ENCODE measurements at regions not wholly inside any gene's neighbourhood (a gene's known extent, or its start where the extent isn't known, plus 50 kb on each side); places are given as distances from the start of the nearest gene placed in this dataset.

GRCh38 chr2:128409326-128410034, 90.8 kb upstream of the HS6ST1 start (continued):
- TF ChIP-seq ADNP (tag; IDR thresholded peaks at IDR 0.05): no peak
- TF ChIP-seq ZNF408 (CRISPR knock-in tag; IDR thresholded peaks at IDR 0.05; ENCODE audit: low read depth): no peak
- TF ChIP-seq ZBTB34 (CRISPR knock-in tag; IDR thresholded peaks at IDR 0.05): no peak
- TF ChIP-seq HDAC2 (IDR thresholded peaks at IDR 0.05): no peak
- no peak for TF ChIP-seq ZNF174 (CRISPR knock-in tag; IDR thresholded peaks at IDR 0.05)

GRCh38 chr2:128410035-128410757, 91.5 kb upstream of the HS6ST1 start:
- no TSS peak for BruUV-seq (replicated peaks)
- POLR2A ChIA-PET: no interaction called here
- TF ChIP-seq RAD51 (IDR thresholded peaks at IDR 0.05; ENCODE audit: borderline replicate concordance, low read depth) (no peak), KDM5B (IDR thresholded peaks at IDR 0.05; ENCODE audit: insufficient replicate concordance, low read depth, low read length) (no peak), RBBP5 (IDR thresholded peaks at IDR 0.05; ENCODE audit: borderline replicate concordance, insufficient read depth, low read length, poor library complexity, severe bottlenecking) (no peak), GMEB1 (CRISPR knock-in tag; IDR thresholded peaks at IDR 0.05) (no peak), KLF13 (tag; IDR thresholded peaks at IDR 0.05; ENCODE audit: borderline replicate concordance, low read depth) (no peak), ZNF263 (CRISPR knock-in tag; IDR thresholded peaks at IDR 0.05; ENCODE audit: borderline replicate concordance) (no peak), RBM17 (IDR thresholded peaks at IDR 0.05; ENCODE audit: borderline replicate concordance, low read depth, low read length) (no peak), XRCC5 (IDR thresholded peaks at IDR 0.05; ENCODE audit: low read depth, low read length) (no peak), TAF9B (IDR thresholded peaks at IDR 0.05; ENCODE audit: partially characterized antibody) (no peak)

More at GRCh38 chr2:128410035-128410757, 91.5 kb upstream of the HS6ST1 start:
- Histone ChIP-seq H3K9ac (ENCODE audit: insufficient read depth in 1 of 2, low read depth in 2 of 2, low read length in 2 of 2) (no peak overlapping the region), H3K9me3 (replicated peaks; ENCODE audit: control insufficient read depth, insufficient read depth, low read depth, low read length) (no peaks in the 10 kb centered on the region), H4K20me1 (replicated peaks; ENCODE audit: control insufficient read depth, insufficient read depth, low read length) (no peaks in the 10 kb centered on the region; the same call in 1 of the 2 replicates), H3K79me2 (ENCODE audit: control insufficient read depth, insufficient read depth, low read length) (no peaks in the 10 kb centered on the region), H3K4me1 (replicated peaks in 1 of 2; ENCODE audit: control insufficient read depth in 2 of 2, insufficient read depth in 2 of 2, low read length in 2 of 2) (no peaks in the 10 kb centered on the region; a peak in 2 of 5 replicates), H3K27ac (ENCODE audit: extremely low read depth, low read depth, low read length) (no peak overlapping the region), H2AFZ (ENCODE audit: low read depth, low read length) (no peak overlapping the region), H3K4me3 (no peak overlapping the region), H3K9me1 (ENCODE audit: control insufficient read depth, insufficient read depth, low read length) (peaks cover 3% of the 10 kb centered on the region), H3K4me2 (ENCODE audit: insufficient read depth, low read length) (no peak overlapping the region), H3K36me3 (ENCODE audit: control insufficient read depth, insufficient read depth, low read length) (no peaks in the 10 kb centered on the region), H3K27me3 (ENCODE audit: control insufficient read depth in 2 of 2, insufficient read depth in 2 of 2, low read length in 2 of 2) (peaks cover 3 to 69% of the 10 kb centered on the region in 2 experiments; a peak in 4 of 5 replicates)
- intact Hi-C loops (cut with micrococcal nuclease) (loop anchor here (10.0 kb wide), 1 partner anchor 235 kb away; no protein-coding TSS in a partner anchor), in situ Hi-C loops (cut with MboI) (no loop called here)
- FAIRE-seq: no peak
- CTCF ChIA-PET (ENCODE audit: low intra/inter-chr PET ratio): no interaction called here
- WGBS (ENCODE audit: insufficient coverage, low coverage, missing lambda C conversion rate): 2% methylated on average over 9 of the region's 10 CpGs
- no peak for ATAC-seq
- no peak for DNase-seq (ENCODE audit: extremely low read depth in 1 of 4, low spot score in 3 of 4)
